Osteocyte (in vitro differentiated cells): ENCODE measurements at regions not wholly inside any gene's neighbourhood (a gene's known extent, or its start where the extent isn't known, plus 50 kb on each side); places are given as distances from the start of the nearest gene placed in this dataset.

ENCODE experiments used
- DNase-seq: peaks from one replicate; pipeline ENCODE4 v3.0.0; 2021; ENCODE audit warnings: mixed read lengths; ENCODE audit not compliant: unreplicated experiment; ENCODE audit errors: extremely low spot score
- H3K27ac Mint-ChIP-seq: one replicate; pipeline ENCODE4 v1.8.0; 2021; ENCODE audit warnings: mild to moderate bottlenecking, mixed read lengths; ENCODE audit not compliant: unreplicated experiment
- H3K27me3 Mint-ChIP-seq: one replicate; pipeline ENCODE4 v1.8.0; 2021; ENCODE audit warnings: mixed read lengths; ENCODE audit not compliant: unreplicated experiment
- H3K36me3 Mint-ChIP-seq: one replicate; pipeline ENCODE4 v1.8.0; 2021; ENCODE audit warnings: mixed read lengths; ENCODE audit not compliant: unreplicated experiment
- H3K4me1 Mint-ChIP-seq: one replicate; pipeline ENCODE4 v1.8.0; 2021; ENCODE audit warnings: mixed read lengths; ENCODE audit not compliant: unreplicated experiment
- H3K4me3 Mint-ChIP-seq: one replicate; pipeline ENCODE4 v1.8.0; 2021; ENCODE audit warnings: mild to moderate bottlenecking, moderate library complexity, mixed read lengths; ENCODE audit not compliant: unreplicated experiment
- H3K9me3 Mint-ChIP-seq: one replicate; pipeline ENCODE4 v1.8.0; 2021; ENCODE audit warnings: mixed read lengths; ENCODE audit not compliant: unreplicated experiment
- TF ChIP-seq, protein P1 (sequence below): fragments of 200-600 bp; sonication (generic); IDR thresholded peaks from 2 replicates; pipeline ENCODE4 v1.5.0; 2021; ENCODE audit warnings: antibody characterized with exemption, mild to moderate bottlenecking, moderate library complexity

DNA sequence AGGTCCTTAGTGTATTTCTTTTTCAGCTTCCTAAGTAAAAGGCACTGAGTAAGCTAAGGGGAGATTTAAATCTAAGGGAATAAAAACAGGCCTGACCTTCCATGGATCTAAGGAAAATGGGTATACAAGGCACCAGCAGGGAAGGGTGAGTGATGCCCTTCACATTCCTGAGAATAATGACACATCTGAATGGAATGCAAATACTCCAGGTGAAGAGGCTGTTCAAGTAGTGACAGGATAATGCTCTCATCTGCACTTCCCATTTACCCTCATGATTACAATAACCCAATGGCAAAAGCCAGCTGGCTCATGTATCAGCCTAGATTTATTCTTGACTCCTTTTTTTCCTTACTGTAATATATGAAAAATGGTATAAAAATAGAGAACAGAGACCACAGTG lies 216.2 kb upstream of the ACTBL2 start:
- no peaks in the 10 kb centered on the region for H3K27me3 Mint-ChIP-seq

DNA sequence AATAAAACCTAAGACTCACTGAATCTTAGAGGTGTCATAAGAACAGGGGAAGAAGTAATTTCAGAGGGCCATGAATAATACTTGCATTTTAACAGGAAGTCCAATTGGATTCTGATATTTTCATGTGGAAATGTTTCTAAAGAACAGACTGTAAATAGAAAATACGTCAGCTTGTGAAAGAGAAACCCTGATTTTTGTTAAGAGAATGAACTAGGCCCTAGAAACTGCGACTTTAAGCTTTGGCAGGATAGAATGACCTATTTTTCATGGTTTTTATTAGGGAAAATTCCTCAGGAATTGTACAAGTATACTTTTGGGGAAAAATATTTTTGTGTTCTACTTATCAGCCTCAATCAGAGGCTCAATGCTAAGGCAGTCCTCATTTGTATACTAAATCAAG lies 215.5 kb upstream of the ACTBL2 start:
- Mint-ChIP-seq H3K36me3 (no peaks in the 10 kb centered on the region), H3K9me3 (no peaks in the 10 kb centered on the region), H3K27me3 (no peaks in the 10 kb centered on the region), H3K4me1 (peaks cover 18% of the 10 kb centered on the region), H3K4me3 (no peak overlapping the region), H3K27ac (no peak overlapping the region)
- no peak for DNase-seq
- TF ChIP-seq, protein P1, sequence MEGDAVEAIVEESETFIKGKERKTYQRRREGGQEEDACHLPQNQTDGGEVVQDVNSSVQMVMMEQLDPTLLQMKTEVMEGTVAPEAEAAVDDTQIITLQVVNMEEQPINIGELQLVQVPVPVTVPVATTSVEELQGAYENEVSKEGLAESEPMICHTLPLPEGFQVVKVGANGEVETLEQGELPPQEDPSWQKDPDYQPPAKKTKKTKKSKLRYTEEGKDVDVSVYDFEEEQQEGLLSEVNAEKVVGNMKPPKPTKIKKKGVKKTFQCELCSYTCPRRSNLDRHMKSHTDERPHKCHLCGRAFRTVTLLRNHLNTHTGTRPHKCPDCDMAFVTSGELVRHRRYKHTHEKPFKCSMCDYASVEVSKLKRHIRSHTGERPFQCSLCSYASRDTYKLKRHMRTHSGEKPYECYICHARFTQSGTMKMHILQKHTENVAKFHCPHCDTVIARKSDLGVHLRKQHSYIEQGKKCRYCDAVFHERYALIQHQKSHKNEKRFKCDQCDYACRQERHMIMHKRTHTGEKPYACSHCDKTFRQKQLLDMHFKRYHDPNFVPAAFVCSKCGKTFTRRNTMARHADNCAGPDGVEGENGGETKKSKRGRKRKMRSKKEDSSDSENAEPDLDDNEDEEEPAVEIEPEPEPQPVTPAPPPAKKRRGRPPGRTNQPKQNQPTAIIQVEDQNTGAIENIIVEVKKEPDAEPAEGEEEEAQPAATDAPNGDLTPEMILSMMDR, result no peak

More for the DNA sequence above, 216.2 kb upstream of the ACTBL2 start:
- H3K4me3 Mint-ChIP-seq, result no peak overlapping the region
- H3K27ac Mint-ChIP-seq, result no peak overlapping the region
- peaks cover 10% of the 10 kb centered on the region for H3K4me1 Mint-ChIP-seq
- DNase-seq, result no peak
- H3K36me3 Mint-ChIP-seq, result no peaks in the 10 kb centered on the region
- TF ChIP-seq, protein P1, result no peak
- H3K9me3 Mint-ChIP-seq, result no peaks in the 10 kb centered on the region

DNA sequence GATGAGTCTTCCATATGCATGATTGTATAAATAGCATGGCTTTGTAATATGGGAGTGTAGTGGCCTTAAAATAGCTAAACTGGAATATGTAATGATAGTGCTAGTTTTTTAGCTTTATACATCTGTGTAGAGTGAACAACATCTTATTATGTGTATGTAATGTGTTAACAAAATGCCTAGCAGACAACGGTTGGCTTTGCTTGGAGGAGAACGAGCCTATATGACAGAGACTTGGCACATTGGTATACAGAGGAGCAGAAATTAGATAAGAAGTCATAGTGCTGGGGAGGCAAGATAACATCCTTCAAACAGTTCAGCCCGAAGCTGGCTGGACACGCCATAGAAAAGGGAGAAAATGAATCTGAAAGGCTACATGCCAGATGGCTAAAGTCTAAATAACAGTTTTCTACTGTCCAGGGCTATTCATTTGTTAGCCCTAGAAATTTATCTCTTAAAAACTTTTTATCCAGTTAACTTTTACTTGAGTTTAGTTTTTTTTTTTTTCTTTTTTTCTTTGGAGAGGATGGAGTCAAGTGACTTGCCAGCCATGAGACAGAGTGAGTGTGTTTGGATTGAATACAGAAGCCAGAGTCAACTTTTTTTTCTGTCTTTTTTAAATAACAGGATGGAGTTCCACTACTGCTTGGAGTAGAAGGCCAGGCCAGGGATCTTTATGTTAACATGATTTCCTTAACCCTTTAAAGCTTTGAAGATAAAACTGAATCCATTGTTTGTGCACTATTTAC lies 214.4 kb upstream of the ACTBL2 start:
- no peak overlapping the region for H3K27ac Mint-ChIP-seq
- H3K4me3 Mint-ChIP-seq, result no peak overlapping the region
- H3K27me3 Mint-ChIP-seq, result no peaks in the 10 kb centered on the region
- no peaks in the 10 kb centered on the region for H3K36me3 Mint-ChIP-seq
- TF ChIP-seq, protein P1, result no peak
- no peaks in the 10 kb centered on the region for H3K9me3 Mint-ChIP-seq
- peaks cover 25% of the 10 kb centered on the region for H3K4me1 Mint-ChIP-seq
- DNase-seq, result no peak

DNA sequence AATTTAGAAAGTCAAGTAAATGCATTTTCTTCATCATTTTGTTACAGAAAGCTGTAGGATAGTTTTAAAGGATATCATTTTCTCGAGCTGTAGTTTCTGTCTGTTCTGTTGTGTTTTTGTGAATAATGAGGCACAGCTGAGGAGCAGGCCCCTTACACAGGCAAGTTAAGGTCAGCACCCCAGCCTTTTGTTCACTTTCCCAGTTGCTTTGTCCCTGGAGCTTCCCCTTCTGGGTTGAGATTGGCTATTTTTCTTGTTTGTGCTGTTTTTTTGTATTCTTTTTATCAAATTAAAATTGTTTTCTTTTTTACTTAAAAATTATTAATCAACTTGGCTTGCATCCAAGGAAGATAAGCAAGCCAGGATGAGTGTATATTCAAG lies 213.8 kb upstream of the ACTBL2 start:
- H3K36me3 Mint-ChIP-seq, result no peaks in the 10 kb centered on the region
- TF ChIP-seq, protein P1, result no peak
- H3K27ac Mint-ChIP-seq, result no peak overlapping the region
- no peaks in the 10 kb centered on the region for H3K27me3 Mint-ChIP-seq
- no peaks in the 10 kb centered on the region for H3K9me3 Mint-ChIP-seq
- DNase-seq, result no peak
- H3K4me3 Mint-ChIP-seq, result no peak overlapping the region
- peaks cover 28% of the 10 kb centered on the region for H3K4me1 Mint-ChIP-seq

DNA sequence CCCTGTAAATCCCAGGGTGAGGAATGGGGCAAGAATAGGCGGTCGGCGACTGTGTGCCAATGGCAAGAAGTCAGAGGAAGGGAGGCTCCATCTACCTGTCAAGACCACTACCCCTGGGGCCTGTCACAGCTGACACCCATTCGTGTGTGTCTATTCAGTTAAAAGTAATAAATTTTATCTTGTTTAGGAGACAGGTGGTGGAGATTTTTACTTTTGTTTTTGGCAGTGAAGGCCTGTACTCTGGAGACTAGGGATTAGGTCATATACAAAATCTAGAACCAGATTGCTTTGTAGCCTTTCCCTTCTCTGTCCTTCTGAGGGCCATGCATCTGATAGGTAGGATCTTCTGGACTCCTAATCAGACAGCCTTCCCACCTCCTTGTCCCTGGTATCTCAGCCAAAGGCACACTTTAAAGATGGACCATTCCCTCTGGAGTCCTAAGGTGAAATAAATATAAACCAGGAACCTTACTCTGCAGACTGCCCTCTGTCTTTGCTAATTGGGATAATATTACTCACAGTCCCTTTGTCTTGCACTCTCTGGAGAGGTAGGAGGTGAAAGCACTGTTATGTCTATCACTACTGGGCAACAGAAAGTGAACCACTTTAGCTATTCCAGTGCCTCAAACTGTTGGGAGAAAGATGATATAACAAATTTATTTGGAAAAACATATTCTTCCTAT lies 213.2 kb upstream of the ACTBL2 start:
- DNase-seq, result no peak
- Mint-ChIP-seq H3K36me3 (no peaks in the 10 kb centered on the region), H3K4me3 (no peak overlapping the region), H3K27ac (no peak overlapping the region), H3K9me3 (no peaks in the 10 kb centered on the region), H3K4me1 (peaks cover 28% of the 10 kb centered on the region), H3K27me3 (no peaks in the 10 kb centered on the region)
- TF ChIP-seq, protein P1, result no peak
